Spleen (tissue), 11 donors: ENCODE measurements at regions not wholly inside any gene's neighbourhood (a gene's known extent, or its start where the extent isn't known, plus 50 kb on each side); places are given as distances from the start of the nearest gene placed in this dataset.

ENCODE experiments used
- DNase-seq: peaks from one replicate; pipeline ENCODE4 v3.0.0-alpha.2; 2020
- H3K27ac ChIP-seq, 8 donors: fragments of 200-600 bp; sonication (generic) in 7 of 8; 1 replicate in 4 of 8; 2 replicates in 4 of 8; pipeline versions ENCODE4 v1.5.0 to v1.8.0; 2016 to 2021; ENCODE audit warnings: inconsistent platforms in 4 of 8, mild to moderate bottlenecking in 4 of 8, moderate library complexity in 1 of 8
- H3K27me3 ChIP-seq, 7 donors: fragments of 200-600 bp; sonication (generic) in 6 of 7; replicated peaks in 1 of 7; 1 replicate in 4 of 7; 2 replicates in 3 of 7; pipeline versions ENCODE4 v1.5.0 to v1.8.0; 2016 to 2021; ENCODE audit warnings: inconsistent platforms in 3 of 7, mild to moderate bottlenecking in 1 of 7
- H3K36me3 ChIP-seq, 6 donors: fragments of 200-600 bp; sonication (generic) in 5 of 6; 1 replicate in 4 of 6; 2 replicates in 2 of 6; pipeline versions ENCODE4 v1.5.0 to v1.8.0; 2016 to 2021; ENCODE audit warnings: inconsistent platforms in 2 of 6
- H3K4me1 ChIP-seq, 6 donors: fragments of 200-600 bp; sonication (generic) in 5 of 6; 1 replicate in 3 of 6; 2 replicates in 3 of 6; pipeline versions ENCODE4 v1.5.0 to v1.8.0; 2016 to 2021; ENCODE audit warnings: inconsistent platforms in 3 of 6
- H3K4me3 ChIP-seq, 8 donors: fragments of 200-600 bp; sonication (generic) in 7 of 8; 1 replicate in 4 of 8; 2 replicates in 4 of 8; pipeline versions ENCODE4 v1.5.0 to v1.8.0; 2016 to 2021; ENCODE audit warnings: inconsistent platforms in 4 of 8, mild to moderate bottlenecking in 4 of 8, moderate library complexity in 2 of 8
- H3K9me3 ChIP-seq, 8 donors: fragments of 200-600 bp; sonication (generic) in 7 of 8; 1 replicate in 4 of 8; 2 replicates in 4 of 8; pipeline versions ENCODE4 v1.5.0 to v1.8.0; 2016 to 2021; ENCODE audit warnings: inconsistent platforms in 4 of 8
- POLR2A ChIP-seq, 3 donors: fragments of 450-650 bp; IDR thresholded peaks; one replicate each; pipeline ENCODE4 v1.5.1; 2017; ENCODE audit warnings: antibody characterized with exemption in 3 of 3, mild to moderate bottlenecking in 1 of 3
- POLR2AphosphoS5 ChIP-seq, 3 donors: sonication (generic); formaldehyde crosslinking; IDR thresholded peaks; one replicate each; pipeline ENCODE4 v1.5.1; 2017; ENCODE audit warnings: antibody characterized with exemption in 3 of 3
- WGBS, 5 donors: extraction: QIAGEN DNeasy Blood & Tissue Kit in 3 of 5; methylation state at CpG; one replicate each; pipeline versions ENCODE4 v1.1.5 to v1.1.7; 2013 to 2018; 5-methylcytosine and 5-hydroxymethylcytosine counted together
- intact Hi-C: fragments of 100-400 bp; cut with DNase I; formaldehyde crosslinking; loops from one replicate; pipeline ENCODE4 v1.15.0; 2023; ENCODE audit warnings: low total_unique reads
- TF ChIP-seq, protein P1 (sequence below), 11 experiments: fragments of 200-600 bp in 7 of 11; fragments of 450-650 bp in 4 of 11; sonication (generic) in 4 of 11; IDR thresholded peaks in 8 of 11; conservative IDR thresholded peaks in 3 of 11; 1 replicate in 7 of 11; 2 replicates in 4 of 11; pipeline versions ENCODE4 v1.4.0 to v1.8.0; 2016 to 2021; ENCODE audit warnings: antibody characterized with exemption in 11 of 11, inconsistent platforms in 4 of 11, mild to moderate bottlenecking in 1 of 11
- donor health status: healthy with polysubstance abuse.
- donor health status: DM: no; HTN: no; CAD: no; lungs with moderate emphysema.
- donor health status: DM: no; HTN: no; CAD: no.
- donor health status: Bipolar disorder and iron deficiency.
- donor health status: healthy.
- donor health status: DM: no; HTN: no; CAD: no.
- donor health status: DM: yes; HTN: yes; CAD: no.

DNA sequence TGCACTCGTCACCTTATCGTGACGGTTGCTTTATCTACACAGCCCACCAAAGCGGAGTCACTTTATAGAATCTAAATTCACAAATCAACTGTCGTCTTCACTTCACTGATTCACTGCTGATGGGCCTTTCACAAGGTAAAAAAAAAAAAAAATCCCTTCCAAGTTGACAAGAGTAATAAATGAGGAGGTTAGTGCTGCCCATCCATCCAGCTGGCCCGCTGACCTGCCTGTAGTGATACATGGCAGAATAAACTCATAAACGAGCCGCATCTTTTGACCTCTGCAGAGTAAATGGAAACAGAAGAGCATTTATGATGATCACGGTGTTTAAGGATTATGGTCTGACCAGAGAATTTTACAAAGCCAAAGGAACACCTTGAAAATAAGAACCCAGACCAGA, 227.3 kb upstream of the IRX5 start:
- Histone ChIP-seq H3K27ac (no peak overlapping the region), H3K36me3 (no peaks in the 10 kb centered on the region), H3K27me3 (no peaks in the 10 kb centered on the region), H3K9me3 (peaks cover 0 to 13% (median 4%) of the 10 kb centered on the region in 8 donors), H3K4me3 (no peak overlapping the region), H3K4me1 (no peaks in the 10 kb centered on the region)
- 74 to 83% (median 81%) methylated on average over 9 of the region's 9 CpGs for WGBS, 5 donors
- TF ChIP-seq POLR2AphosphoS5 (IDR thresholded peaks at IDR 0.05) (no peak), POLR2A (IDR thresholded peaks at IDR 0.05) (no peak)
- TF ChIP-seq, protein P1, sequence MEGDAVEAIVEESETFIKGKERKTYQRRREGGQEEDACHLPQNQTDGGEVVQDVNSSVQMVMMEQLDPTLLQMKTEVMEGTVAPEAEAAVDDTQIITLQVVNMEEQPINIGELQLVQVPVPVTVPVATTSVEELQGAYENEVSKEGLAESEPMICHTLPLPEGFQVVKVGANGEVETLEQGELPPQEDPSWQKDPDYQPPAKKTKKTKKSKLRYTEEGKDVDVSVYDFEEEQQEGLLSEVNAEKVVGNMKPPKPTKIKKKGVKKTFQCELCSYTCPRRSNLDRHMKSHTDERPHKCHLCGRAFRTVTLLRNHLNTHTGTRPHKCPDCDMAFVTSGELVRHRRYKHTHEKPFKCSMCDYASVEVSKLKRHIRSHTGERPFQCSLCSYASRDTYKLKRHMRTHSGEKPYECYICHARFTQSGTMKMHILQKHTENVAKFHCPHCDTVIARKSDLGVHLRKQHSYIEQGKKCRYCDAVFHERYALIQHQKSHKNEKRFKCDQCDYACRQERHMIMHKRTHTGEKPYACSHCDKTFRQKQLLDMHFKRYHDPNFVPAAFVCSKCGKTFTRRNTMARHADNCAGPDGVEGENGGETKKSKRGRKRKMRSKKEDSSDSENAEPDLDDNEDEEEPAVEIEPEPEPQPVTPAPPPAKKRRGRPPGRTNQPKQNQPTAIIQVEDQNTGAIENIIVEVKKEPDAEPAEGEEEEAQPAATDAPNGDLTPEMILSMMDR (IDR thresholded peaks at IDR 0.05 in 8 of 11, conservative IDR thresholded peaks at IDR 0.05 in 3 of 11), result no peak
- DNase-seq, result no peak
- intact Hi-C loops, result no loop called here

DNA sequence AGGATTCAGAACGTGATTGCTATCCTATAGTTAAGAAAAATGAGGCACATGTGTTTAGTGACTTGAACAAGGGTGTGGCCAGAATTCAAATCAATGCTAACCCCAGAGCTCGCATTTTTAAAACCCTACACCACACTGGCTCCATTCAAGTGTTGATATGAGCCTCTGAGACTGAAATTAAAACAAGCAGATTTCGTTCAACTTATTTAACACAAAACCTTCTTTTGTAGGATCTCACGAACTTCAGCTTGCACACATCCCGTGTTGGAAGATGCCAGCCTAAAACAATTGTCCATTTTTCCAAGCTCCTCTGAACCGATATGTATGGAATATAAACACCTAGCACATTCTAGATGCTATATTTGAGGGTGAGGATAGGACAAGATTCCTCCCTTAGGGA, 231.0 kb upstream of the IRX5 start:
- Histone ChIP-seq H3K9me3 (peaks cover 0 to 13% (median 4%) of the 10 kb centered on the region in 8 donors), H3K36me3 (no peaks in the 10 kb centered on the region), H3K27ac (no peak overlapping the region), H3K4me3 (no peak overlapping the region), H3K27me3 (no peaks in the 10 kb centered on the region), H3K4me1 (no peaks in the 10 kb centered on the region)
- intact Hi-C loops, result no loop called here
- no peak for TF ChIP-seq POLR2A (IDR thresholded peaks at IDR 0.05)
- no peak for TF ChIP-seq POLR2AphosphoS5 (IDR thresholded peaks at IDR 0.05)
- TF ChIP-seq, protein P1 (IDR thresholded peaks at IDR 0.05 in 8 of 11, conservative IDR thresholded peaks at IDR 0.05 in 3 of 11), result no peak
- 71 to 82% (median 72%) methylated on average over 6 of the region's 6 CpGs for WGBS, 5 donors
- no peak for DNase-seq

DNA sequence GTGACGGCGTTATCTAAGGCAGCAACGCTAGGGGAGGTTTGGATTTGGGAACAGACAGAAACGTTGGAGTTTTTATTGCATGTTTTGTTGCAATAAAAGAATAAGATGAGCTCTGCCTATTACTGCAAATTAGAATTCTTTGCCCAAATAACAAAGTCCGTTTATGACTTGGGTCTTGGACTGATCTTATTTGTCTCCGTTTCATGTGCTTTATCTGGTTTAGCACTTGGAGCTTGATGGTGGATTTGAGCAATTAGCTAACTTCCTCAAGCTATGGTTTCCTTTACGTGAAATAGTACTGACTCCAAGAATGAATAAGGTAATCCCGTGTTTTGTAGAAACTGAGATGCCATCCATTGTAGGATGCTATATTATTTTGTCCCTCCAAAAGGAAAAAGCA, 233.0 kb upstream of the IRX5 start:
- Histone ChIP-seq H3K9me3 (peaks cover 0 to 19% (median 4%) of the 10 kb centered on the region in 8 donors), H3K4me1 (no peaks in the 10 kb centered on the region), H3K4me3 (no peak overlapping the region), H3K27ac (no peak overlapping the region), H3K36me3 (no peaks in the 10 kb centered on the region), H3K27me3 (peaks cover 0 to 3% (median 0%) of the 10 kb centered on the region in 7 donors)
- intact Hi-C loops, result no loop called here
- TF ChIP-seq POLR2A (IDR thresholded peaks at IDR 0.05) (no peak), POLR2AphosphoS5 (IDR thresholded peaks at IDR 0.05) (no peak)
- TF ChIP-seq, protein P1 (IDR thresholded peaks at IDR 0.05 in 8 of 11, conservative IDR thresholded peaks at IDR 0.05 in 3 of 11), result no peak
- 65 to 73% (median 71%) methylated on average over 8 of the region's 8 CpGs for WGBS, 5 donors
- no peak for DNase-seq

DNA sequence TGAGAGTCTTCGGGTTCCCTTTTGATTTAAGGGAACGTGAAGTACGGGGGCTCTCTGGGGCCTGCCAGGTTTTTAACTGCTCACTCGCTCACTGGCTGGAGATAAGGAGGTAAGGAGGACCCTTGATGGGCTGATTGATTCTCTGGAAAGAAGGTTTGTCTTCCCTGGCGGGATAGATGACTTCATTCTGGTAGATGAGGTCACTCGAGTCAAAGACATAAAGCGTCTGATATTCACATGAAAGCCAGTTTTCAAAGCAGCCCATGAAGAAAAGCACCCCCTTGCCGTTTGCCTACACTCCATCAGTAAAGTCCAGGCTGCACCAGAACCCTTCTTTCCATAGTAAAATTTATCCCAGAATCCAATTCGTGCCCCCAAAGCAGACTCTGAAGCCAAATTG, 233.7 kb upstream of the IRX5 start:
- H3K4me3 ChIP-seq, result no peak overlapping the region
- no peaks in the 10 kb centered on the region for H3K4me1 ChIP-seq
- H3K27ac ChIP-seq, result no peak overlapping the region
- WGBS, 5 donors, result 61 to 67% (median 63%) methylated on average over 9 of the region's 9 CpGs
- no peaks in the 10 kb centered on the region for H3K36me3 ChIP-seq
- peaks cover 0 to 3% (median 0%) of the 10 kb centered on the region in 7 donors for H3K27me3 ChIP-seq
- intact Hi-C loops, result no loop called here
- DNase-seq, result no peak
- peaks cover 0 to 20% (median 4%) of the 10 kb centered on the region in 8 donors for H3K9me3 ChIP-seq
- TF ChIP-seq, protein P1 (IDR thresholded peaks at IDR 0.05 in 8 of 11, conservative IDR thresholded peaks at IDR 0.05 in 3 of 11), result no peak
- no peak for TF ChIP-seq POLR2A (IDR thresholded peaks at IDR 0.05)
- no peak for TF ChIP-seq POLR2AphosphoS5 (IDR thresholded peaks at IDR 0.05)
